Liver (tissue), 8 donors: ENCODE measurements at regions not wholly inside any gene's neighbourhood (a gene's known extent, or its start where the extent isn't known, plus 50 kb on each side); places are given as distances from the start of the nearest gene placed in this dataset.

Experiments
- DNase-seq: peaks from one replicate; pipeline ENCODE4 v3.0.0-alpha.2; 2017; ENCODE audit warnings: low spot score
- H3K27ac ChIP-seq, 2 donors: one replicate each; pipeline ENCODE4 v1.7.0; 2013; ENCODE audit warnings: inconsistent platforms in 2 of 2, low read length in 2 of 2, control low read depth in 1 of 2, low read depth in 1 of 2, mild to moderate bottlenecking in 1 of 2
- H3K27me3 ChIP-seq, 4 donors: one replicate each; pipeline versions ENCODE4 v1.6.1 to v1.7.0; 2013; ENCODE audit warnings: low read length in 3 of 4, inconsistent platforms in 1 of 4, mild to moderate bottlenecking in 1 of 4, moderate library complexity in 1 of 4; ENCODE audit not compliant: control insufficient read depth in 4 of 4, insufficient read depth in 4 of 4
- H3K36me3 ChIP-seq, 4 donors: one replicate each; pipeline versions ENCODE4 v1.6.1 to v1.7.0; 2013; ENCODE audit warnings: low read length in 3 of 4, mild to moderate bottlenecking in 3 of 4, low read depth in 1 of 4, moderate library complexity in 1 of 4; ENCODE audit not compliant: control insufficient read depth in 4 of 4, insufficient read depth in 3 of 4
- H3K4me1 ChIP-seq, 4 donors: one replicate each; pipeline versions ENCODE4 v1.6.1 to v1.7.0; 2013; ENCODE audit warnings: low read length in 3 of 4, mild to moderate bottlenecking in 3 of 4, moderate library complexity in 1 of 4; ENCODE audit not compliant: control insufficient read depth in 4 of 4, insufficient read depth in 4 of 4
- H3K4me3 ChIP-seq, 3 donors: one replicate each; pipeline versions ENCODE4 v1.6.1 to v1.7.0; 2013; ENCODE audit warnings: low read length in 3 of 3, control low read depth in 1 of 3, low read depth in 1 of 3, mild to moderate bottlenecking in 1 of 3
- H3K9ac ChIP-seq, 2 donors: one replicate each; pipeline ENCODE4 v1.7.0; 2013; ENCODE audit warnings: low read length in 2 of 2, mild to moderate bottlenecking in 2 of 2, moderate library complexity in 2 of 2, control low read depth in 1 of 2, low read depth in 1 of 2
- H3K9me3 ChIP-seq, 4 donors: one replicate each; pipeline versions ENCODE4 v1.6.1 to v1.7.0; 2013; ENCODE audit warnings: low read length in 3 of 4; ENCODE audit not compliant: control insufficient read depth in 4 of 4
- ATF3 ChIP-seq: IDR thresholded peaks from 2 replicates; pipeline ENCODE4 v1.6.1; 2016; ENCODE audit warnings: antibody characterized with exemption
- CTCF ChIP-seq: fragments of 150-350 bp; IDR thresholded peaks from 2 replicates; pipeline ENCODE4 v1.5.1; 2017; ENCODE audit warnings: improper control_type of control experiment, low read depth, low read length; ENCODE audit not compliant: missing input control
- EGR1 ChIP-seq, 2 donors: IDR thresholded peaks; 2 replicates each; pipeline ENCODE4 v1.6.1; 2016 to 2018; ENCODE audit warnings: antibody characterized with exemption in 2 of 2, low read depth in 2 of 2
- FOXA1 ChIP-seq: IDR thresholded peaks from 2 replicates; pipeline ENCODE4 v1.6.1; 2016; ENCODE audit warnings: antibody characterized with exemption
- FOXA2 ChIP-seq: IDR thresholded peaks from 2 replicates; pipeline ENCODE4 v1.6.1; 2016; ENCODE audit warnings: antibody characterized with exemption
- GABPA ChIP-seq, 2 donors: IDR thresholded peaks in 1 of 2; conservative IDR thresholded peaks in 1 of 2; 2 replicates each; pipeline ENCODE4 v1.6.1; 2016; ENCODE audit warnings: antibody characterized with exemption in 2 of 2, mild to moderate bottlenecking in 1 of 2, moderate library complexity in 1 of 2
- HNF4A ChIP-seq, 2 donors: conservative IDR thresholded peaks; 2 replicates each; pipeline ENCODE4 v1.6.1; 2016; ENCODE audit warnings: antibody characterized with exemption in 2 of 2, mild to moderate bottlenecking in 2 of 2
- JUND ChIP-seq, 2 donors: IDR thresholded peaks; 2 replicates each; pipeline ENCODE4 v1.6.1; 2016; ENCODE audit warnings: antibody characterized with exemption in 2 of 2
- MAX ChIP-seq: IDR thresholded peaks from 2 replicates; pipeline ENCODE4 v1.6.1; 2016; ENCODE audit warnings: antibody characterized with exemption
- NR2F2 ChIP-seq: IDR thresholded peaks from 2 replicates; pipeline ENCODE4 v1.6.1; 2016; ENCODE audit warnings: antibody characterized with exemption
- RAD21 ChIP-seq, 2 donors: IDR thresholded peaks; 2 replicates each; pipeline ENCODE4 v1.6.1; 2016; ENCODE audit warnings: antibody characterized with exemption in 2 of 2, mild to moderate bottlenecking in 2 of 2
- REST ChIP-seq: IDR thresholded peaks from 2 replicates; pipeline ENCODE4 v1.6.1; 2016; ENCODE audit warnings: antibody characterized with exemption, mild to moderate bottlenecking
- RXRA ChIP-seq, 2 donors: IDR thresholded peaks; 2 replicates each; pipeline ENCODE4 v1.6.1; 2017 to 2018; ENCODE audit warnings: antibody characterized with exemption in 2 of 2, mild to moderate bottlenecking in 1 of 2
- SP1 ChIP-seq: IDR thresholded peaks from 2 replicates; pipeline ENCODE4 v1.6.1; 2018; ENCODE audit warnings: antibody characterized with exemption, mild to moderate bottlenecking
- TAF1 ChIP-seq: conservative IDR thresholded peaks from 2 replicates; pipeline ENCODE4 v1.6.1; 2016; ENCODE audit warnings: antibody characterized with exemption, mild to moderate bottlenecking
- YY1 ChIP-seq: IDR thresholded peaks from 2 replicates; pipeline ENCODE4 v1.6.1; 2016; ENCODE audit warnings: antibody characterized with exemption, mild to moderate bottlenecking
- ZBTB33 ChIP-seq: IDR thresholded peaks from 2 replicates; pipeline ENCODE4 v1.6.1; 2016; ENCODE audit warnings: antibody characterized with exemption
- WGBS: extraction: QIAGEN DNeasy Blood & Tissue Kit; methylation state at CpG from one replicate; pipeline ENCODE4 v1.1.7; 2013; 5-methylcytosine and 5-hydroxymethylcytosine counted together
- donor health status: healthy.
- donor health status: healthy.
- donor health status: healthy.
- donor health status: healthy.
- donor health status: healthy.

GRCh38 chr9:23006127-23006526, 559.5 kb downstream of the DMRTA1 start:
- Histone ChIP-seq H3K27ac (no peak overlapping the region), H3K4me3 (no peak overlapping the region), H3K9ac (no peak overlapping the region), H3K36me3 (no peaks in the 10 kb centered on the region), H3K9me3 (no peaks in the 10 kb centered on the region), H3K27me3 (no peaks in the 10 kb centered on the region), H3K4me1 (no peaks in the 10 kb centered on the region)
- DNase-seq, result no peak
- TF ChIP-seq YY1 (no peak), NR2F2 (no peak), EGR1 (IDR thresholded peaks at IDR 0.05; ENCODE audit: low read depth in 2 of 2) (no peak), REST (no peak), ZBTB33 (no peak), FOXA1 (no peak), GABPA (IDR thresholded peaks at IDR 0.05 in 1 of 2, conservative IDR thresholded peaks at IDR 0.05 in 1 of 2) (no peak), RAD21 (IDR thresholded peaks at IDR 0.05) (no peak), SP1 (no peak), HNF4A (conservative IDR thresholded peaks at IDR 0.05) (no peak), MAX (no peak), RXRA (IDR thresholded peaks at IDR 0.05) (no peak)
- 92% methylated on average over 1 of the region's 1 CpG for WGBS

GRCh38 chr9:23011669-23012068, 565.0 kb downstream of the DMRTA1 start:
- WGBS, result 78% methylated on average over 3 of the region's 3 CpGs
- TF ChIP-seq CTCF (no peak), ZBTB33 (no peak), REST (no peak), FOXA2 (no peak), HNF4A (conservative IDR thresholded peaks at IDR 0.05) (no peak), TAF1 (no peak), YY1 (no peak), EGR1 (IDR thresholded peaks at IDR 0.05; ENCODE audit: low read depth in 2 of 2) (no peak), ATF3 (no peak), GABPA (IDR thresholded peaks at IDR 0.05 in 1 of 2, conservative IDR thresholded peaks at IDR 0.05 in 1 of 2) (no peak), RAD21 (IDR thresholded peaks at IDR 0.05) (no peak), SP1 (no peak), JUND (IDR thresholded peaks at IDR 0.05) (no peak)

More at GRCh38 chr9:23011669-23012068, 565.0 kb downstream of the DMRTA1 start:
- H3K9me3 ChIP-seq, result no peaks in the 10 kb centered on the region
- H3K36me3 ChIP-seq, result no peaks in the 10 kb centered on the region
- no peaks in the 10 kb centered on the region for H3K27me3 ChIP-seq
- DNase-seq, result no peak
- H3K4me1 ChIP-seq, result no peaks in the 10 kb centered on the region
- H3K27ac ChIP-seq, result no peak overlapping the region
- H3K9ac ChIP-seq, result no peak overlapping the region
- H3K4me3 ChIP-seq, result no peak overlapping the region
